Activated B cell treated with CpG ODN at 0.5 μM for 24 hours (primary cell): ENCODE measurements at regions not wholly inside any gene's neighbourhood (a gene's known extent, or its start where the extent isn't known, plus 50 kb on each side); places are given as distances from the start of the nearest gene placed in this dataset.

Experiments used
- ATAC-seq: fragments of 200-7000 bp; cut with Tn5 transposase; one replicate; pipeline ENCODE4 v1.10.0; 2021; ENCODE audit warnings: low read depth, mild to moderate bottlenecking, moderate library complexity
- CTCF ChIA-PET: fragments of 350-600 bp; sonication (Branson Sonifier 250); formaldehyde crosslinking; loops from one replicate; lab custom pipeline; 2021; ENCODE audit warnings: antibody characterized with exemption; lab: Charles Lee
- POLR2A ChIA-PET: fragments of 350-600 bp; sonication (Branson Sonifier 250); formaldehyde crosslinking; loops from one replicate; lab custom pipeline; 2021; ENCODE audit warnings: antibody characterized with exemption; lab: Charles Lee
- DNase-seq: peaks from one replicate; pipeline ENCODE4 v3.0.0; 2022
- H3K27ac Mint-ChIP-seq: one replicate; pipeline ENCODE4 v1.8.0; 2020; ENCODE audit warnings: mixed read lengths
- H3K27me3 Mint-ChIP-seq: one replicate; pipeline ENCODE4 v1.8.0; 2021; ENCODE audit warnings: mixed read lengths
- H3K36me3 Mint-ChIP-seq: one replicate; pipeline ENCODE4 v1.8.0; 2021; ENCODE audit warnings: low read depth, mixed read lengths
- H3K4me1 Mint-ChIP-seq: one replicate; pipeline ENCODE4 v1.8.0; 2021; ENCODE audit warnings: mixed read lengths
- H3K4me3 Mint-ChIP-seq: one replicate; pipeline ENCODE4 v1.8.0; 2020; ENCODE audit warnings: mild to moderate bottlenecking, mixed read lengths
- H3K9me3 Mint-ChIP-seq: one replicate; pipeline ENCODE4 v1.8.0; 2020; ENCODE audit warnings: mixed read lengths
- intact Hi-C: fragments of 100-400 bp; cut with micrococcal nuclease; formaldehyde crosslinking; loops from one replicate; pipeline ENCODE4 v1.15.1; 2024
- TF ChIP-seq, protein P1 (sequence below): fragments of 200-600 bp; IDR thresholded peaks from one replicate; pipeline ENCODE4 v1.8.0; 2022; ENCODE audit warnings: antibody characterized with exemption, mild to moderate bottlenecking

DNA sequence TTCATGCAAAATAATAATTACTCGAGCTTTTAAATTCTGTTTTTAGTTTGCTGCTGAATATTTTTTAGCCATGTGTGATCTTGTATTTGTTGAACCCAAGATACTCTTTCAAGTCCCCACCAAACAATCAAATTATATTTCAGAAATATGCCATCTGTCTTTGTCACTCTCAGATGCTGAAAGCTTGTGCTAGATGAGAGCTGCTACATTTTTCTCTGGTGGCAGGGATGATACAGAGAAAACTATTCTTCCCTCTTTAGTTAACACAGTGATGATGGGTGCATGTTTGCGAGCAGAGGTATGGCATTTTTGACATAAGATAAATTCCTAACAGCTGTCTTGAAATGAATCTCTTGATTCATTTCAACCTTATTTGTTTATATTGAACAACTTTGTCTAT lies 100.6 kb upstream of the NPHP3 start:
- TF ChIP-seq, protein P1, sequence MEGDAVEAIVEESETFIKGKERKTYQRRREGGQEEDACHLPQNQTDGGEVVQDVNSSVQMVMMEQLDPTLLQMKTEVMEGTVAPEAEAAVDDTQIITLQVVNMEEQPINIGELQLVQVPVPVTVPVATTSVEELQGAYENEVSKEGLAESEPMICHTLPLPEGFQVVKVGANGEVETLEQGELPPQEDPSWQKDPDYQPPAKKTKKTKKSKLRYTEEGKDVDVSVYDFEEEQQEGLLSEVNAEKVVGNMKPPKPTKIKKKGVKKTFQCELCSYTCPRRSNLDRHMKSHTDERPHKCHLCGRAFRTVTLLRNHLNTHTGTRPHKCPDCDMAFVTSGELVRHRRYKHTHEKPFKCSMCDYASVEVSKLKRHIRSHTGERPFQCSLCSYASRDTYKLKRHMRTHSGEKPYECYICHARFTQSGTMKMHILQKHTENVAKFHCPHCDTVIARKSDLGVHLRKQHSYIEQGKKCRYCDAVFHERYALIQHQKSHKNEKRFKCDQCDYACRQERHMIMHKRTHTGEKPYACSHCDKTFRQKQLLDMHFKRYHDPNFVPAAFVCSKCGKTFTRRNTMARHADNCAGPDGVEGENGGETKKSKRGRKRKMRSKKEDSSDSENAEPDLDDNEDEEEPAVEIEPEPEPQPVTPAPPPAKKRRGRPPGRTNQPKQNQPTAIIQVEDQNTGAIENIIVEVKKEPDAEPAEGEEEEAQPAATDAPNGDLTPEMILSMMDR = no peak
- no peak overlapping the region for H3K27ac Mint-ChIP-seq
- ATAC-seq (no peak), DNase-seq (no peak)
- H3K36me3 Mint-ChIP-seq = no peaks in the 10 kb centered on the region
- no peaks in the 10 kb centered on the region for H3K27me3 Mint-ChIP-seq
- no peaks in the 10 kb centered on the region for H3K9me3 Mint-ChIP-seq
- no peaks in the 10 kb centered on the region for H3K4me1 Mint-ChIP-seq
- POLR2A ChIA-PET = no interaction called here
- CTCF ChIA-PET = no interaction called here
- H3K4me3 Mint-ChIP-seq = no peak overlapping the region
- intact Hi-C loops = no loop called here

DNA sequence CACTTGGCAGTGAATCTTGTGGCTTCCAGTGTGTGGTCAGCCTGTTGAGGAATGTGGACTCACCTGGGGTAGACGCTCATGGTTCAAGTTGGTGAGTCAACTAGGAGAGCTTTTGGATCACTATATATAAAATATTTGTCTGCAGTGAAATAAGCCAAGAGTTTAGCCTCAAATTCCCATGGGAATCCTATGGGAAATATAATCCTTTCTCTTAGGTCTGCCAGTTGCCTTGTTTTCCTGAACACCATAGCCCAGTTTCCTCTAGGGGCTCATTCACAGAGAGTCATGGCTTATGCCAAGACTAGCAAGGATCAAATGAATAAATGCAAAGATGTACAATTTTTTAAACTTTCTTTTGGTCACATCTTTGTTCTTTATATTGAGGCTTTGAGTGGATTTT lies 100.1 kb upstream of the NPHP3 start:
- H3K4me1 Mint-ChIP-seq = no peaks in the 10 kb centered on the region
- CTCF ChIA-PET = no interaction called here
- H3K36me3 Mint-ChIP-seq = no peaks in the 10 kb centered on the region
- ATAC-seq (no peak), DNase-seq (no peak)
- no peak overlapping the region for H3K4me3 Mint-ChIP-seq
- H3K9me3 Mint-ChIP-seq = no peaks in the 10 kb centered on the region
- POLR2A ChIA-PET = no interaction called here
- H3K27me3 Mint-ChIP-seq = no peaks in the 10 kb centered on the region
- H3K27ac Mint-ChIP-seq = no peak overlapping the region
- intact Hi-C loops = no loop called here
- TF ChIP-seq, protein P1 = no peak

DNA sequence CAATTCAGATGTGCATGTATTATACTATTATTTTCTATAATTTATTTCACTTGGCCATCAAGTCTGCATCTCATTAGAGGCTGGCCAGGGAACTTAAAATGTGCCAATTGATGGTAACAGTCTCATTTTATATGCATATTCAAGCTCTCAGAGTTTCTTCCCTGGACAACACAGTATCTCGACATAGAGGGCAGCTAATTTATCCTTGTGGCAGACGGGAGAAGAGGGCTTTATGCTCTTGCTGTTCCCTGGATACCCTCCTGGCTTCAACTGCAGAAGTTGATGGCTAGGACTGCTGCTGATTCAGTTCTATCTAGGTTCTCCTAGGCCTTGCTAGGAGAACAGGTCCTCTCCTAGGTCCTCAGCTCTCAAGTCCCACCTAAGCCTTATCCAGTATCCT lies 99.1 kb upstream of the NPHP3 start:
- Mint-ChIP-seq H3K9me3 (no peaks in the 10 kb centered on the region), H3K36me3 (no peaks in the 10 kb centered on the region), H3K27ac (no peak overlapping the region), H3K4me3 (no peak overlapping the region), H3K27me3 (no peaks in the 10 kb centered on the region), H3K4me1 (no peaks in the 10 kb centered on the region)
- intact Hi-C loops = no loop called here
- ATAC-seq = no peak
- no peak for DNase-seq
- TF ChIP-seq, protein P1 = no peak
- CTCF ChIA-PET = no interaction called here
- POLR2A ChIA-PET = no interaction called here

DNA sequence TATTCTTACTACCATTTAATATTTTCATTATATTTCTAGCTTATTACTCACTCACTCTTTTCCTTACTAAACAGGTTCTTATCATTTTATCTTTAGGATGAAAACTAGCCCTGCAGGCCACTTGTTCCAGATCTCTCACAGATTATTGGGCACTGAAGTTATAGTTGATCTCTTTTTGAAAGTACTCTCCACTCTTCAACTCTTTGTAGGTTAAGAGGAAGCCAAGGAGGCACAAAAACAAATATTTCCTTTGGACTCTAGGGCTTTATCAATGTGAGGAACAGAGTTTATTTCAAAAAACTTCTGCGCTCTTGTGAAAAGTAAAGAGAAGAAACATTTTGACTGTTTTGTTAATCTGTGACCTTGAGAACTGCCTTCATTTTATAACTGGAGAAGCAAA lies 96.0 kb upstream of the NPHP3 start:
- Mint-ChIP-seq H3K4me3 (no peak overlapping the region), H3K27ac (no peak overlapping the region), H3K27me3 (no peaks in the 10 kb centered on the region), H3K36me3 (no peaks in the 10 kb centered on the region), H3K9me3 (peaks cover 1% of the 10 kb centered on the region), H3K4me1 (no peaks in the 10 kb centered on the region)
- TF ChIP-seq, protein P1 = no peak
- DNase-seq (no peak), ATAC-seq (no peak)
- intact Hi-C loops = no loop called here
- ChIA-PET CTCF (no interaction called here), POLR2A (no interaction called here)

DNA sequence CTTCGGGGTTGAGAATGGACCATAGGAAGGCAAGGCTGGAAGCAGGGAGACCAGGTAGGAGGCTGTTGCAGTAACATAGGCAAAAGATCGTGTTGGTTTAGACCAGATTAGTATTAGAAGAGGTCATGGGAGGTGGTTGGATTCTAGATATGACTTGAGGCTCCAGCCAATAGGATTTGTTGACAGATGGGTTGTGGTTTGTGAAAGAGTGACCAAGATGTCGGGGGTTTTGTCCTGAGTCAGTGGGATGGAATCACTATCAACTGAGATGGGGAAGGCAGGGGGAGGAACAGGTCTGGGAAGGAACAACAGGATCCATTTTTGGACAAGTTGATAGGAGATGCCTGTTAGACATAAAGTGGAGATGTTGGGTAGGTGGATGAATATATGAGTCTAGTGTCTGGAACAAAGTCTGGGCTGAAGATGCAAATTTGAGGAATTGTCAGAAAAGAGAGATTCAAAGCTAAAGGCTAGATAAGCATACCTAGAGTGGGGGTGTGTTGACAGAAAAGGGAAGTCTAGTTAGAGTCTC lies 95.5 kb upstream of the NPHP3 start:
- TF ChIP-seq, protein P1 = no peak
- DNase-seq = no peak
- H3K4me3 Mint-ChIP-seq = no peak overlapping the region
- ChIA-PET POLR2A (no interaction called here), CTCF (no interaction called here)
- H3K36me3 Mint-ChIP-seq = no peaks in the 10 kb centered on the region
- no peak for ATAC-seq
- peaks cover 3% of the 10 kb centered on the region for H3K9me3 Mint-ChIP-seq
- no peaks in the 10 kb centered on the region for H3K4me1 Mint-ChIP-seq
- intact Hi-C loops = no loop called here
- no peak overlapping the region for H3K27ac Mint-ChIP-seq
- H3K27me3 Mint-ChIP-seq = no peaks in the 10 kb centered on the region
